K562 (cell line): ENCODE measurements at regions not wholly inside any gene's neighbourhood (a gene's known extent, or its start where the extent isn't known, plus 50 kb on each side); places are given as distances from the start of the nearest gene placed in this dataset.

ENCODE experiments used
- CBX3 ChIP-seq, 2 experiments: IDR thresholded peaks; 1 replicate in 1 of 2; 2 replicates in 1 of 2; pipeline ENCODE4 v1.6.1; 2012; ENCODE audit warnings: inconsistent platforms in 2 of 2, low read length in 2 of 2, borderline replicate concordance in 1 of 2, control low read depth in 1 of 2
- CREBBP ChIP-seq: IDR thresholded peaks from one replicate; pipeline ENCODE4 v1.6.1; 2012; ENCODE audit warnings: low read depth, mild to moderate bottlenecking, control low read depth, inconsistent platforms, low read length
- RBM39 ChIP-seq: fragments of 200-400 bp; formaldehyde crosslinking; optimal IDR thresholded peaks from 2 replicates; pipeline ENCODE3; 2018; ENCODE audit warnings: low read depth, low read length
- ZKSCAN3 ChIP-seq: fragments of 250-450 bp; sonication (Bioruptor Pico); IDR thresholded peaks from 2 replicates; pipeline ENCODE4 v1.4.0; 2020
- ZNF121 ChIP-seq: sonication (generic); formaldehyde crosslinking; conservative IDR thresholded peaks from 2 replicates; pipeline ENCODE4 v1.8.0; 2022; ENCODE audit warnings: missing genetic modification reagents
- ZNF589 ChIP-seq: fragments of 200-800 bp; sonication (Bioruptor generic); IDR thresholded peaks from 2 replicates; pipeline ENCODE4 v1.6.1; 2016; ENCODE audit warnings: low read depth, missing genetic modification characterization, missing compliant biosample characterization
- ZNF764 ChIP-seq: fragments of 250-450 bp; sonication (Bioruptor Pico); IDR thresholded peaks from 2 replicates; pipeline ENCODE4 v1.4.0; 2020; ENCODE audit warnings: low read depth, mild to moderate bottlenecking, moderate library complexity
- ZNF830 ChIP-seq: fragments of 250-450 bp; sonication (Bioruptor Pico); IDR thresholded peaks from 2 replicates; pipeline ENCODE4 v1.5.0; 2021; ENCODE audit warnings: mild to moderate bottlenecking
- TF ChIP-seq, protein P1 (sequence below), 2 experiments: fragments of 450-650 bp in 1 of 2; sonication (generic) in 1 of 2; formaldehyde crosslinking in 1 of 2; IDR thresholded peaks; 2 replicates each; pipeline versions ENCODE4 v1.7.1 to v1.9.0; 2016 to 2022; ENCODE audit warnings: inconsistent platforms in 1 of 2, mild to moderate bottlenecking in 1 of 2, missing genetic modification reagents in 1 of 2

DNA sequence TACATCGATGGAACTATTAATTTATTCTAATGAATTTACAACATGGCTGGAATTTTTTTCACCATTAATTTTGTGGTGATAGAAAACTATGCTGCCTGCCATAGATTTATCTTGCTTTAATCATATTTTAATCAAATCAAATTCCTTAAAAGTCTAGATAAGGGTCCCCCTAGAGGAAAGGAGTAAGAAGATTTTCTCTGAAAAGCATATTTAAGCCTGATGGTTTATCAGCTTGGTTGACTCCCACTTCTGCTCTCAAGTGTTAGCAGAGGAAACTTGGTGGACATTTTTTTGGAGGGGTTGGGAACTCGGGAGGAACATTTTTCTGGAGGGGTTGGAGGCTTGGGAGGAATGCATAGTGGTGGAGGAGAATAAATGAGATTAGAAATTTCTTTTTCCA is 253.3 kb downstream of the KCNRG start (continued):
- TF ChIP-seq, protein P1, sequence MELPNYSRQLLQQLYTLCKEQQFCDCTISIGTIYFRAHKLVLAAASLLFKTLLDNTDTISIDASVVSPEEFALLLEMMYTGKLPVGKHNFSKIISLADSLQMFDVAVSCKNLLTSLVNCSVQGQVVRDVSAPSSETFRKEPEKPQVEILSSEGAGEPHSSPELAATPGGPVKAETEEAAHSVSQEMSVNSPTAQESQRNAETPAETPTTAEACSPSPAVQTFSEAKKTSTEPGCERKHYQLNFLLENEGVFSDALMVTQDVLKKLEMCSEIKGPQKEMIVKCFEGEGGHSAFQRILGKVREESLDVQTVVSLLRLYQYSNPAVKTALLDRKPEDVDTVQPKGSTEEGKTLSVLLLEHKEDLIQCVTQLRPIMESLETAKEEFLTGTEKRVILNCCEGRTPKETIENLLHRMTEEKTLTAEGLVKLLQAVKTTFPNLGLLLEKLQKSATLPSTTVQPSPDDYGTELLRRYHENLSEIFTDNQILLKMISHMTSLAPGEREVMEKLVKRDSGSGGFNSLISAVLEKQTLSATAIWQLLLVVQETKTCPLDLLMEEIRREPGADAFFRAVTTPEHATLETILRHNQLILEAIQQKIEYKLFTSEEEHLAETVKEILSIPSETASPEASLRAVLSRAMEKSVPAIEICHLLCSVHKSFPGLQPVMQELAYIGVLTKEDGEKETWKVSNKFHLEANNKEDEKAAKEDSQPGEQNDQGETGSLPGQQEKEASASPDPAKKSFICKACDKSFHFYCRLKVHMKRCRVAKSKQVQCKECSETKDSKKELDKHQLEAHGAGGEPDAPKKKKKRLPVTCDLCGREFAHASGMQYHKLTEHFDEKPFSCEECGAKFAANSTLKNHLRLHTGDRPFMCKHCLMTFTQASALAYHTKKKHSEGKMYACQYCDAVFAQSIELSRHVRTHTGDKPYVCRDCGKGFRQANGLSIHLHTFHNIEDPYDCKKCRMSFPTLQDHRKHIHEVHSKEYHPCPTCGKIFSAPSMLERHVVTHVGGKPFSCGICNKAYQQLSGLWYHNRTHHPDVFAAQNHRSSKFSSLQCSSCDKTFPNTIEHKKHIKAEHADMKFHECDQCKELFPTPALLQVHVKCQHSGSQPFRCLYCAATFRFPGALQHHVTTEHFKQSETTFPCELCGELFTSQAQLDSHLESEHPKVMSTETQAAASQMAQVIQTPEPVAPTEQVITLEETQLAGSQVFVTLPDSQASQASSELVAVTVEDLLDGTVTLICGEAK (IDR thresholded peaks at IDR 0.05) = no peak
- TF ChIP-seq, protein P1 (CRISPR knock-in tag; IDR thresholded peaks at IDR 0.05) = no peak
- TF ChIP-seq ZNF589 (CRISPR knock-in tag) = no peak
- no peak for TF ChIP-seq ZNF830 (CRISPR knock-in tag)
- no peak for TF ChIP-seq ZKSCAN3 (CRISPR knock-in tag)
- no peak for TF ChIP-seq RBM39
- no peak for TF ChIP-seq ZNF764 (CRISPR knock-in tag)
- no peak for TF ChIP-seq CBX3 (IDR thresholded peaks at IDR 0.05; ENCODE audit: borderline replicate concordance in 1 of 2, low read length in 2 of 2)
- TF ChIP-seq ZNF121 = no peak
- TF ChIP-seq CREBBP = no peak
